ENCODE measurements at regions not wholly inside any gene's neighbourhood (a gene's known extent, or its start where the extent isn't known, plus 50 kb on each side); places are given as distances from the start of the nearest gene placed in this dataset.

DNA sequence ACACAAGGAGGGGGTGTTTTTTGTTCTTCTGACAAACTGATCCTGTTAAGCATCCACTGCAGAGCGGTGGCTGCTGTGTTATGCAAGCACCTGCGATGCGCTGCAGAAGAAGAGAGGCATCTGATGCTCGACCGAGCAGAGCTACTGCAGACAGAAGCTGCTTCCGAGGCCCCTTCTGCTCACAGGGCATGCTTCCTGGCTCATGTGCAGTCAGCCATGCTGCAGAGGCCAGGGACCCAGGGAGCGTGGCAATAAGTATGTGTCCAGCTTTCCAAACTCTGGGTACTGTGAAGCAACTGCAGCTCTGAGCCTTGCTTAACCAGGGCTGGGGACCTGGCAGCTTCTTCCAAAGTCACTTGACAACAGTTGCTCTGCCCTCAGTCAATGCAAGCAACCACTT is 448.6 kb upstream of the RBFOX1 start:
- Histone ChIP-seq H3K36me3 (ENCODE audit: low read length) (no peaks in the 10 kb centered on the region), H4K20me1 (ENCODE audit: low read depth, low read length) (no peaks in the 10 kb centered on the region), H3F3A (ENCODE audit: insufficient read depth) (no peaks in the 10 kb centered on the region), H3K27ac (ENCODE audit: low read depth, low read length) (no peak overlapping the region), H2AFZ (ENCODE audit: low read depth, low read length, severe bottlenecking) (no peak overlapping the region), H3K79me2 (ENCODE audit: insufficient read depth, low read length) (no peaks in the 10 kb centered on the region), H3K4me2 (ENCODE audit: low read depth, low read length, poor library complexity, severe bottlenecking) (no peak overlapping the region), H3K9me3 (ENCODE audit: insufficient read depth, low read length) (no peaks in the 10 kb centered on the region), H3K27me3 (ENCODE audit: low read length) (no peaks in the 10 kb centered on the region), H3K9me2 (replicated peaks; ENCODE audit: insufficient read depth, low read length) (no peaks in the 10 kb centered on the region; the same call in 1 of the 2 replicates), H3K9ac (ENCODE audit: low read length) (no peak overlapping the region), H3K4me3 (ENCODE audit: insufficient read depth, low read length, poor library complexity, severe bottlenecking) (no peak overlapping the region)
- no peak for TF ChIP-seq EZH2phosphoT487 (conservative IDR thresholded peaks at IDR 0.05; ENCODE audit: low read length)
- TF ChIP-seq, protein P1, sequence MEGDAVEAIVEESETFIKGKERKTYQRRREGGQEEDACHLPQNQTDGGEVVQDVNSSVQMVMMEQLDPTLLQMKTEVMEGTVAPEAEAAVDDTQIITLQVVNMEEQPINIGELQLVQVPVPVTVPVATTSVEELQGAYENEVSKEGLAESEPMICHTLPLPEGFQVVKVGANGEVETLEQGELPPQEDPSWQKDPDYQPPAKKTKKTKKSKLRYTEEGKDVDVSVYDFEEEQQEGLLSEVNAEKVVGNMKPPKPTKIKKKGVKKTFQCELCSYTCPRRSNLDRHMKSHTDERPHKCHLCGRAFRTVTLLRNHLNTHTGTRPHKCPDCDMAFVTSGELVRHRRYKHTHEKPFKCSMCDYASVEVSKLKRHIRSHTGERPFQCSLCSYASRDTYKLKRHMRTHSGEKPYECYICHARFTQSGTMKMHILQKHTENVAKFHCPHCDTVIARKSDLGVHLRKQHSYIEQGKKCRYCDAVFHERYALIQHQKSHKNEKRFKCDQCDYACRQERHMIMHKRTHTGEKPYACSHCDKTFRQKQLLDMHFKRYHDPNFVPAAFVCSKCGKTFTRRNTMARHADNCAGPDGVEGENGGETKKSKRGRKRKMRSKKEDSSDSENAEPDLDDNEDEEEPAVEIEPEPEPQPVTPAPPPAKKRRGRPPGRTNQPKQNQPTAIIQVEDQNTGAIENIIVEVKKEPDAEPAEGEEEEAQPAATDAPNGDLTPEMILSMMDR (IDR thresholded peaks at IDR 0.05; ENCODE audit: insufficient read depth, low read length, poor library complexity, severe bottlenecking): no peak

DNA sequence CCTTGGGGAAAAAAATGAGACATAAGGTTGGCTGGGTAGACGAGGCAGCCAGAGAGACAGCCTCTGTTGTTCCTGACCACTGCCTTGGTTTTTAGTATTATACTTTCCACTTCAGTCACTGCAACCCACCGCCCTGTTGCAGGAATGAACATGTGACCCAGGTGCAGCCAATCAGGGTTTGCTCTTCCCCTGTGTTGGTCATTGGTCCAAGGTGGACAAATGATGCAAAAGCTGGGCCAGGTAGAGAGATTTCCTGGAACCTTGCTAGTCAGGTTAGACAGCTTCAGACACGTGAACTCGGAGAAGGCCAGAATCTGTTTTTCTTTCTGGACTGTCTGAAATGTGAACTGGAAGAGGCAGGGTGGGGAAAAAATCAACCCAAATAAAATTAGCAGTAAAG is 452.4 kb upstream of the RBFOX1 start:
- Histone ChIP-seq H3K4me3 (ENCODE audit: insufficient read depth, low read length, poor library complexity, severe bottlenecking) (no peak overlapping the region), H3K27ac (ENCODE audit: low read depth, low read length) (no peak overlapping the region), H3K9ac (ENCODE audit: low read length) (no peak overlapping the region), H3K79me2 (ENCODE audit: insufficient read depth, low read length) (no peaks in the 10 kb centered on the region), H4K20me1 (ENCODE audit: low read depth, low read length) (no peaks in the 10 kb centered on the region), H2AFZ (ENCODE audit: low read depth, low read length, severe bottlenecking) (no peak overlapping the region), H3K9me2 (replicated peaks; ENCODE audit: insufficient read depth, low read length) (no peaks in the 10 kb centered on the region), H3K36me3 (ENCODE audit: low read length) (no peaks in the 10 kb centered on the region), H3K27me3 (ENCODE audit: low read length) (no peaks in the 10 kb centered on the region), H3F3A (ENCODE audit: insufficient read depth) (no peaks in the 10 kb centered on the region), H3K4me2 (ENCODE audit: low read depth, low read length, poor library complexity, severe bottlenecking) (no peak overlapping the region), H3K9me3 (ENCODE audit: insufficient read depth, low read length) (no peaks in the 10 kb centered on the region)
- no peak for TF ChIP-seq EZH2phosphoT487 (conservative IDR thresholded peaks at IDR 0.05; ENCODE audit: low read length)
- TF ChIP-seq, protein P1 (IDR thresholded peaks at IDR 0.05; ENCODE audit: insufficient read depth, low read length, poor library complexity, severe bottlenecking): no peak

DNA sequence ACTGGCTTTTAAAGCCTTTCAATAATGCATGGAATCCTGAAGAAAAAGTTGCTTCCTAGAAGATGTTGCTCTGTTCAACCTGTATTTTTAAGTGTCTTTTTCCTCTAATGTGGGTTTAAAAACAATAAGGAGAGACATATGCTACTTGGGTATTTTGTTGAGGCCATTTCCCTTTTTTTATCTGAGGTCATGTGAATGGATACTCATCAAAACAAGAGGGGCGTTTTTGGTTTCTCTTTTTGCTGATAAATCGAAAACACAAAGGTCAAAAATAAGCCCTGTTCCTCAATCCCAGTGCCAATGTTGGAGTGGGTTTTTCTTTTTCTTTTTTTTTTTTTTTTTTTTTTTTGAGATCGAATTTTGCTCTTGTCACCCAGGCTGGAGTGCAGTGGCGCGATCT is 468.0 kb upstream of the RBFOX1 start:
- TF ChIP-seq EZH2phosphoT487 (conservative IDR thresholded peaks at IDR 0.05; ENCODE audit: low read length): no peak
- TF ChIP-seq, protein P1 (IDR thresholded peaks at IDR 0.05; ENCODE audit: insufficient read depth, low read length, poor library complexity, severe bottlenecking): no peak
- Histone ChIP-seq H3K9ac (ENCODE audit: low read length) (no peak overlapping the region), H3K4me3 (ENCODE audit: insufficient read depth, low read length, poor library complexity, severe bottlenecking) (no peak overlapping the region), H3K4me2 (ENCODE audit: low read depth, low read length, poor library complexity, severe bottlenecking) (no peak overlapping the region), H3K9me2 (replicated peaks; ENCODE audit: insufficient read depth, low read length) (no peaks in the 10 kb centered on the region), H3K36me3 (ENCODE audit: low read length) (no peaks in the 10 kb centered on the region), H3F3A (ENCODE audit: insufficient read depth) (no peaks in the 10 kb centered on the region), H3K9me3 (ENCODE audit: insufficient read depth, low read length) (no peaks in the 10 kb centered on the region), H4K20me1 (ENCODE audit: low read depth, low read length) (no peaks in the 10 kb centered on the region), H3K27ac (ENCODE audit: low read depth, low read length) (no peak overlapping the region), H2AFZ (ENCODE audit: low read depth, low read length, severe bottlenecking) (no peak overlapping the region), H3K79me2 (ENCODE audit: insufficient read depth, low read length) (no peaks in the 10 kb centered on the region), H3K27me3 (ENCODE audit: low read length) (no peaks in the 10 kb centered on the region)

All from SU-DHL-6 (cell line).